ENCODE measurements at regions not wholly inside any gene's neighbourhood (a gene's known extent, or its start where the extent isn't known, plus 50 kb on each side); places are given as distances from the start of the nearest gene placed in this dataset.
"Not testable (repeated sequence)": the region's sequence is repeated elsewhere in the genome, so short reads cannot be mapped to it uniquely, and the experiment has no call there.

GRCh38 chr5:32534041-32534440 is 51.3 kb upstream of the SUB1 start:
- TF ChIP-seq CTCF (conservative IDR thresholded peaks at IDR 0.05) (no peak), ZFX (IDR thresholded peaks at IDR 0.05) (no peak)
- H3K27ac ChIP-seq = no peak overlapping the region

- no peak overlapping the region for H3K27ac ChIP-seq
- TF ChIP-seq CTCF (conservative IDR thresholded peaks at IDR 0.05) (no peak), ZFX (IDR thresholded peaks at IDR 0.05) (no peak)
Observed at GRCh38 chr5:32531885-32532520, 53.4 kb upstream of the SUB1 start.

GRCh38 chr5:32527321-32527720 is 58.0 kb upstream of the SUB1 start:
- H3K27ac ChIP-seq = not testable (repeated sequence)

GRCh38 chr5:32526810-32527209 is 58.5 kb upstream of the SUB1 start:
- H3K27ac ChIP-seq = no peak overlapping the region
- TF ChIP-seq ZFX (IDR thresholded peaks at IDR 0.05) (no peak), CTCF (conservative IDR thresholded peaks at IDR 0.05) (no peak)

GRCh38 chr5:32523625-32524024 is 61.7 kb upstream of the SUB1 start:
- H3K27ac ChIP-seq = no peak overlapping the region
- no peak for TF ChIP-seq ZFX (IDR thresholded peaks at IDR 0.05)
- TF ChIP-seq CTCF (conservative IDR thresholded peaks at IDR 0.05) = peak; percentile 28

- no peak overlapping the region for H3K27ac ChIP-seq
- TF ChIP-seq ZFX (IDR thresholded peaks at IDR 0.05) (no peak), CTCF (conservative IDR thresholded peaks at IDR 0.05) (no peak)
Observed at GRCh38 chr5:32522429-32523143, 62.8 kb upstream of the SUB1 start.

- H3K27ac ChIP-seq = no peak overlapping the region
- TF ChIP-seq ZFX (IDR thresholded peaks at IDR 0.05) (no peak), CTCF (conservative IDR thresholded peaks at IDR 0.05) (no peak)
Observed at GRCh38 chr5:32521481-32521880, 63.9 kb upstream of the SUB1 start.

- H3K27ac ChIP-seq = no peak overlapping the region
Observed at GRCh38 chr5:32520972-32521371, 64.4 kb upstream of the SUB1 start.

More at GRCh38 chr5:32520972-32521371, 64.4 kb upstream of the SUB1 start:
- TF ChIP-seq CTCF (conservative IDR thresholded peaks at IDR 0.05) (no peak), ZFX (IDR thresholded peaks at IDR 0.05) (no peak)
